ENCODE measurements at regions not wholly inside any gene's neighbourhood (a gene's known extent, or its start where the extent isn't known, plus 50 kb on each side); places are given as distances from the start of the nearest gene placed in this dataset.

- no peak for DNase-seq (ENCODE audit: low spot score)
- 77% methylated on average over 8 of the region's 8 CpGs for WGBS (ENCODE audit: low lambda C conversion rate, missing lambda C conversion rate)
- no peaks in the 10 kb centered on the region for H3K27me3 ChIP-seq
- no peaks in the 10 kb centered on the region for H3K9me2 ChIP-seq (replicated peaks; ENCODE audit: insufficient read depth)
- H3K4me3 ChIP-seq = no peak overlapping the region
- TF ChIP-seq EZH2 (IDR thresholded peaks at IDR 0.05; ENCODE audit: borderline replicate concordance) (no peak), CTCF (IDR thresholded peaks at IDR 0.05; ENCODE audit: poor library complexity) (no peak), EZH2phosphoT487 (IDR thresholded peaks at IDR 0.05; ENCODE audit: low read depth, severe bottlenecking, unreplicated experiment) (no peak)
- no peaks in the 10 kb centered on the region for H3K9me3 ChIP-seq (ENCODE audit: low read depth)
- no peaks in the 10 kb centered on the region for H3K36me3 ChIP-seq (replicated peaks; ENCODE audit: insufficient read depth, low read depth)
- no peaks in the 10 kb centered on the region for H3K4me1 ChIP-seq (ENCODE audit: insufficient read depth)
- H3K79me2 ChIP-seq = no peaks in the 10 kb centered on the region
- H2AFZ ChIP-seq = no peak overlapping the region
- no peak overlapping the region for H3K27ac ChIP-seq
- no peaks in the 10 kb centered on the region for H4K20me1 ChIP-seq (ENCODE audit: insufficient read depth, poor library complexity, severe bottlenecking)
- no peak overlapping the region for H3K4me2 ChIP-seq
Measured at GRCh38 chr16:79269211-79269863, 331.2 kb downstream of the MAF start.

GRCh38 chr16:79267781-79268180, 332.8 kb downstream of the MAF start:
- WGBS (ENCODE audit: low lambda C conversion rate, missing lambda C conversion rate) = 84% methylated on average over 6 of the region's 6 CpGs
- Histone ChIP-seq H3K4me2 (no peak overlapping the region), H3K27me3 (no peaks in the 10 kb centered on the region), H3K4me3 (no peak overlapping the region), H4K20me1 (ENCODE audit: insufficient read depth, poor library complexity, severe bottlenecking) (no peaks in the 10 kb centered on the region), H3K79me2 (no peaks in the 10 kb centered on the region), H2AFZ (no peak overlapping the region), H3K27ac (no peak overlapping the region), H3K36me3 (replicated peaks; ENCODE audit: insufficient read depth, low read depth) (no peaks in the 10 kb centered on the region), H3K9me2 (replicated peaks; ENCODE audit: insufficient read depth) (no peaks in the 10 kb centered on the region), H3K9me3 (ENCODE audit: low read depth) (no peaks in the 10 kb centered on the region), H3K4me1 (ENCODE audit: insufficient read depth) (no peaks in the 10 kb centered on the region)
- TF ChIP-seq CTCF (IDR thresholded peaks at IDR 0.05; ENCODE audit: poor library complexity) (no peak), EZH2phosphoT487 (IDR thresholded peaks at IDR 0.05; ENCODE audit: low read depth, severe bottlenecking, unreplicated experiment) (no peak), EZH2 (IDR thresholded peaks at IDR 0.05; ENCODE audit: borderline replicate concordance) (no peak)
- no peak for DNase-seq (ENCODE audit: low spot score)

- no peak overlapping the region for H3K27ac ChIP-seq
- H2AFZ ChIP-seq = no peak overlapping the region
- TF ChIP-seq EZH2 (IDR thresholded peaks at IDR 0.05; ENCODE audit: borderline replicate concordance) = no peak
- TF ChIP-seq EZH2phosphoT487 (IDR thresholded peaks at IDR 0.05; ENCODE audit: low read depth, severe bottlenecking, unreplicated experiment) = no peak
- TF ChIP-seq CTCF (IDR thresholded peaks at IDR 0.05; ENCODE audit: poor library complexity) = no peak
- H3K4me1 ChIP-seq (ENCODE audit: insufficient read depth) = no peaks in the 10 kb centered on the region
- no peaks in the 10 kb centered on the region for H3K36me3 ChIP-seq (replicated peaks; ENCODE audit: insufficient read depth, low read depth)
- H3K9me2 ChIP-seq (replicated peaks; ENCODE audit: insufficient read depth) = no peaks in the 10 kb centered on the region
- WGBS (ENCODE audit: low lambda C conversion rate, missing lambda C conversion rate) = 94% methylated on average over 6 of the region's 6 CpGs
- no peaks in the 10 kb centered on the region for H3K9me3 ChIP-seq (ENCODE audit: low read depth)
- no peaks in the 10 kb centered on the region for H3K27me3 ChIP-seq
- H3K4me2 ChIP-seq = no peak overlapping the region
- H3K79me2 ChIP-seq = no peaks in the 10 kb centered on the region
- no peaks in the 10 kb centered on the region for H4K20me1 ChIP-seq (ENCODE audit: insufficient read depth, poor library complexity, severe bottlenecking)
- no peak for DNase-seq (ENCODE audit: low spot score)
- H3K4me3 ChIP-seq = no peak overlapping the region
Measured at GRCh38 chr16:79267146-79267545, 333.4 kb downstream of the MAF start.
